ENCODE measurements at regions not wholly inside any gene's neighbourhood (a gene's known extent, or its start where the extent isn't known, plus 50 kb on each side); places are given as distances from the start of the nearest gene placed in this dataset.
"Not testable (repeated sequence)": the region's sequence is repeated elsewhere in the genome, so short reads cannot be mapped to it uniquely, and the experiment has no call there.

DNA sequence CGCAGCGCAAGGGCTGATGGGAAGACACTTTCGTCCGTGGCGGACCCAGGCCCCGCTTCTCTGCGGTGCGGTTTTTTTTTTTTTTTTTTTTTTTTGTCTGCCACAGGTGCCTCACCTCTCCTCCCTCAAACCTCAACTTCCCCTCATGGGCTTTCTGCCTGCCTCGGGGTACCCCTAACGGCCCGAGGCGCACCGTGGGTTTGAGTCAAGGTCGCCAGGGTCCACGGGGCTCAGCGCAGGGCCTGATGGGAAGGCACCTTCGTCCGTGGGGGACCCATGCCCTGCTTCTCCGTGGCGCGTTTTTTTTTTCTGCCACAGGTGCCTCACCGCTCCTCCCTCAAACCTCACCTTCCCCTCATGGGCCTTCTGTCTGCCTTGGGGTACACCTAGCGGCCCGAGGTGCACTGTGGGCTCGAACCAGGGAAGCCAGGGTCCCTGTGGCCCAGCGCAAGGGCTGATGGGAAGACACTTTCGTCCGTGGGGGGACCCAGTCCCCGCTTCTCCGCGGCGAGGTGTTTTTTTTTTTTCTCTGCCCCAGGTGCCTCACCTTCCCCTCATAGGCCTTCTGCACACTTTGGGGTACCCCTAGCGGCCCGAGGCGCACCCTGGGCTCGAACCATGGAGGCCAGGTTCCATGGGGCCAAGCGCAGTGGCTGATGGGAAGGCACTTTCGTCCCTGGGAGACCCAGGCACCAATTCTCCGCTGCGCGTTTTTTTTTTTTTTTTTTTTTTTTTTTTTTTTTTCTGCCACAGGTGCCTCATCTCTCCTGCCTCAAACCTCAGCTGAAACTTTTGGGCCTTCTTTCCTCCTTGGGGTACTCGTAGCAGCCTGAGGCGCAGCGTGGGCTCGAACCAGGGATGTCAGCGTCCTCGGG, 165.2 kb upstream of the ZNG1F start:
- H3K9ac ChIP-seq (ENCODE audit: control insufficient read depth, extremely low read depth, insufficient read depth, low read length); H3K4me1 ChIP-seq (ENCODE audit: control insufficient read depth, extremely low read depth, insufficient read depth, low read length); H3K9me1 ChIP-seq (ENCODE audit: control insufficient read depth, extremely low read depth, insufficient read depth, low read length); H3K4me3 ChIP-seq (ENCODE audit: control insufficient read depth in 2 of 3, extremely low read depth in 1 of 3, insufficient read depth in 2 of 3, low read depth in 1 of 3, low read length in 3 of 3); H4K20me1 ChIP-seq (ENCODE audit: control insufficient read depth, extremely low read depth, insufficient read depth, low read length); H3K79me2 ChIP-seq (ENCODE audit: control insufficient read depth, insufficient read depth, low read length); H3K27me3 ChIP-seq (ENCODE audit: control insufficient read depth, extremely low read depth, insufficient read depth, low read length); DNase-seq (ENCODE audit: low read depth, low spot score); dilution Hi-C loops (cut with MboI; ENCODE audit: extremely low pct_ligation_motif_present, low sequenced_read_pairs); H3K4me2 ChIP-seq (ENCODE audit: control insufficient read depth, extremely low read depth, insufficient read depth, low read depth, low read length); H3K9me3 ChIP-seq (ENCODE audit: control insufficient read depth, low read depth, low read length); FAIRE-seq; H3K36me3 ChIP-seq (ENCODE audit: control insufficient read depth in 2 of 2, extremely low read depth in 1 of 2, insufficient read depth in 2 of 2, low read length in 2 of 2); H3K27ac ChIP-seq (ENCODE audit: control insufficient read depth, insufficient read depth, low read length); H2AFZ ChIP-seq (ENCODE audit: control insufficient read depth, low read length): not testable (repeated sequence)

DNA sequence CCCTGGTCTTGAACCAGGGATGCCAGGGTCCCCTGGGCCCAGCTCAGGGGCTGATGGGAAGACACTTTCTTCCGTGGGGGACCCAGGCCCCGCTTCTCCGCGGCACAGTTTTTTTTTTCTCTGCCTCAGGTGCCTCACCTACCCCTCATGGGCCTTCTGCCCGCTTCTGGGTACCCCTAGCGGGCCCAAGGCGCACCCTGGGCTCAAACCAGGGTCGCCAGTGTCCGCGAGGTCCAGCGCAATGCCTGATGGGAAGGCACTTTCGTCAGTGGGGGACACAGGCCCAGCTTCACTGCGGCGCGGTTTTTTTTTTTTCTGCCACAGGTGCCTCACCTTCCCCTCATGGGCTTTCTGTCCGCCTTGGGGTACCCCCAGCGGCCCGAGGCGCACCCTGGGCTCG, 163.9 kb upstream of the ZNG1F start:
- FAIRE-seq; dilution Hi-C loops (cut with MboI; ENCODE audit: extremely low pct_ligation_motif_present, low sequenced_read_pairs); H3K27me3 ChIP-seq (ENCODE audit: control insufficient read depth, extremely low read depth, insufficient read depth, low read length): not testable (repeated sequence)

DNA sequence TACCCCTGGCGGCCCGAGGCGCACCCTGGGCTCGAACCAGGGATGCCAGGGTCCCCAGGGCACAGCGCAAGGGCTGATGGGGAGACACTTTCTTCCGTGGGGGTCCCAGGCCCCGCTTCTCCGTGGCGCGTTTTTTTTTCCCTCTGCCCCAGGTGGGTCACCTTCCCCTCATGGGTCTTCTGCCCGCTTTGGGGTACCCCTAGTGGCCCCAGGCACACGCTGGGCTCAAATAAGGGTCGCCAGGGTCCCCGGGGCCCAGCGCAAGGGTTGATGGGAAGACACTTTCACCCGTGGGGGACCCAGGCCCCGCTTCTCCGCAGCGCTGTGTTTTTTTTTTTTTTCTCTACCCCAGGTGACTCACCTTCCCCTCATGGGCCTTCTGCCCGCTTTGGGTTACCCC, 163.3 kb upstream of the ZNG1F start:
- H3K4me2 ChIP-seq (ENCODE audit: control insufficient read depth, extremely low read depth, insufficient read depth, low read depth, low read length); DNase-seq (ENCODE audit: low read depth, low spot score); dilution Hi-C loops (cut with MboI; ENCODE audit: extremely low pct_ligation_motif_present, low sequenced_read_pairs); H2AFZ ChIP-seq (ENCODE audit: control insufficient read depth, low read length); H3K36me3 ChIP-seq (ENCODE audit: control insufficient read depth in 2 of 2, extremely low read depth in 1 of 2, insufficient read depth in 2 of 2, low read length in 2 of 2); H3K9me3 ChIP-seq (ENCODE audit: control insufficient read depth, low read depth, low read length); H3K4me1 ChIP-seq (ENCODE audit: control insufficient read depth, extremely low read depth, insufficient read depth, low read length); H3K4me3 ChIP-seq (ENCODE audit: control insufficient read depth in 2 of 3, extremely low read depth in 1 of 3, insufficient read depth in 2 of 3, low read depth in 1 of 3, low read length in 3 of 3); H3K9me1 ChIP-seq (ENCODE audit: control insufficient read depth, extremely low read depth, insufficient read depth, low read length); H3K27me3 ChIP-seq (ENCODE audit: control insufficient read depth, extremely low read depth, insufficient read depth, low read length); H3K27ac ChIP-seq (ENCODE audit: control insufficient read depth, insufficient read depth, low read length); H3K79me2 ChIP-seq (ENCODE audit: control insufficient read depth, insufficient read depth, low read length); FAIRE-seq; H4K20me1 ChIP-seq (ENCODE audit: control insufficient read depth, extremely low read depth, insufficient read depth, low read length); H3K9ac ChIP-seq (ENCODE audit: control insufficient read depth, extremely low read depth, insufficient read depth, low read length): not testable (repeated sequence)

More for the DNA sequence above, 163.9 kb upstream of the ZNG1F start:
- H3K4me2 ChIP-seq (ENCODE audit: control insufficient read depth, extremely low read depth, insufficient read depth, low read depth, low read length); H3K9me3 ChIP-seq (ENCODE audit: control insufficient read depth, low read depth, low read length); H3K79me2 ChIP-seq (ENCODE audit: control insufficient read depth, insufficient read depth, low read length); H3K9ac ChIP-seq (ENCODE audit: control insufficient read depth, extremely low read depth, insufficient read depth, low read length); H3K27ac ChIP-seq (ENCODE audit: control insufficient read depth, insufficient read depth, low read length); DNase-seq (ENCODE audit: low read depth, low spot score); H2AFZ ChIP-seq (ENCODE audit: control insufficient read depth, low read length); H3K9me1 ChIP-seq (ENCODE audit: control insufficient read depth, extremely low read depth, insufficient read depth, low read length); H4K20me1 ChIP-seq (ENCODE audit: control insufficient read depth, extremely low read depth, insufficient read depth, low read length); H3K36me3 ChIP-seq (ENCODE audit: control insufficient read depth in 2 of 2, extremely low read depth in 1 of 2, insufficient read depth in 2 of 2, low read length in 2 of 2); H3K4me1 ChIP-seq (ENCODE audit: control insufficient read depth, extremely low read depth, insufficient read depth, low read length); H3K4me3 ChIP-seq (ENCODE audit: control insufficient read depth in 2 of 3, extremely low read depth in 1 of 3, insufficient read depth in 2 of 3, low read depth in 1 of 3, low read length in 3 of 3): not testable (repeated sequence)

DNA sequence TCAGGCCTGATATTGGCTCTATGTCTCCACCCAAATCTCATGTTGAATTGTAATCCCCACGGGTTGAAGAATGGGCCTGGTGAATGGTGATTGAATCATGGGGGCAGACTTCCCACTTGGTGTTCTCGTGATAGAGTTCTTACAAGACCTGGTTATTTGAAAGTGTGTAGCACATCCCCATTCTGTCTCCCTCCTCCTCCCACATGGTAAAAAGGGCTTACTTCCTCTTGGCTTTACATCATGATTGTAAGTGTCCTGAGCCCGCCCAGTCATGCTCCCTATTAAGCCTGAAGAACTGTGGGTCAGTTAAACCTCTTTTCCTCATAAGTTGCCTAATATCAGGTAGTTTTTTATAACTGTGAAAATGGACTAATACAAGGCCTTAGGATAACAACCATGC, 158.8 kb upstream of the ZNG1F start:
- dilution Hi-C loops (cut with MboI; ENCODE audit: extremely low pct_ligation_motif_present, low sequenced_read_pairs); H3K4me1 ChIP-seq (ENCODE audit: control insufficient read depth, extremely low read depth, insufficient read depth, low read length); H3K9me1 ChIP-seq (ENCODE audit: control insufficient read depth, extremely low read depth, insufficient read depth, low read length); DNase-seq (ENCODE audit: low read depth, low spot score); H3K9ac ChIP-seq (ENCODE audit: control insufficient read depth, extremely low read depth, insufficient read depth, low read length); H3K79me2 ChIP-seq (ENCODE audit: control insufficient read depth, insufficient read depth, low read length); H2AFZ ChIP-seq (ENCODE audit: control insufficient read depth, low read length); H3K27ac ChIP-seq (ENCODE audit: control insufficient read depth, insufficient read depth, low read length); H3K27me3 ChIP-seq (ENCODE audit: control insufficient read depth, extremely low read depth, insufficient read depth, low read length); H3K4me2 ChIP-seq (ENCODE audit: control insufficient read depth, extremely low read depth, insufficient read depth, low read depth, low read length); FAIRE-seq; H3K4me3 ChIP-seq (ENCODE audit: control insufficient read depth in 2 of 3, extremely low read depth in 1 of 3, insufficient read depth in 2 of 3, low read depth in 1 of 3, low read length in 3 of 3); H3K36me3 ChIP-seq (ENCODE audit: control insufficient read depth in 2 of 2, extremely low read depth in 1 of 2, insufficient read depth in 2 of 2, low read length in 2 of 2); H4K20me1 ChIP-seq (ENCODE audit: control insufficient read depth, extremely low read depth, insufficient read depth, low read length); H3K9me3 ChIP-seq (ENCODE audit: control insufficient read depth, low read depth, low read length): not testable (repeated sequence)

DNA sequence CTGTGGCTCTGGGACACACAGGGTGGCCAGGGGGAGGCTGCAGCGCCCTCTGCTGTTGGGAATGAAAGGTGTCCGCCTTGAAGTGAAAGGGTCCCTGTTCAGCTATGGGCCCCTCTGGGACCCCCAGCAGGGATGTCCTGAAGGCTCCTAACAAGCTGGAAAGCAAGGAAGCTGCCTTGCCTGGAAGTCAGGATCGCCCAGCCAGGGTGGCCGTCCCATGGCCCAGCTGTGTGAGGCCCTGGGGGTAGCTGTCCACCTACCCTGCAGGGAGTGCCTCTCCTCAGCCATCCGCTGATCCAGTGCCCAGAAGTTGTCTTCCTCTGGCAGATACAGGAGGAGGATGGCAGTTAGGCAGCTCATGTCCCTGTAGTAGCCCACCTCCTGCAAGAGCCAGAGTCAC, 143.4 kb upstream of the ZNG1F start:
- H3K9me1 ChIP-seq (ENCODE audit: control insufficient read depth, extremely low read depth, insufficient read depth, low read length); H3K4me2 ChIP-seq (ENCODE audit: control insufficient read depth, extremely low read depth, insufficient read depth, low read depth, low read length); DNase-seq (ENCODE audit: low read depth, low spot score); H3K4me3 ChIP-seq (ENCODE audit: control insufficient read depth in 2 of 3, extremely low read depth in 1 of 3, insufficient read depth in 2 of 3, low read depth in 1 of 3, low read length in 3 of 3); H3K36me3 ChIP-seq (ENCODE audit: control insufficient read depth in 2 of 2, extremely low read depth in 1 of 2, insufficient read depth in 2 of 2, low read length in 2 of 2); dilution Hi-C loops (cut with MboI; ENCODE audit: extremely low pct_ligation_motif_present, low sequenced_read_pairs); H3K9me3 ChIP-seq (ENCODE audit: control insufficient read depth, low read depth, low read length); H3K27ac ChIP-seq (ENCODE audit: control insufficient read depth, insufficient read depth, low read length); H4K20me1 ChIP-seq (ENCODE audit: control insufficient read depth, extremely low read depth, insufficient read depth, low read length); H3K27me3 ChIP-seq (ENCODE audit: control insufficient read depth, extremely low read depth, insufficient read depth, low read length); H3K9ac ChIP-seq (ENCODE audit: control insufficient read depth, extremely low read depth, insufficient read depth, low read length); H3K4me1 ChIP-seq (ENCODE audit: control insufficient read depth, extremely low read depth, insufficient read depth, low read length); FAIRE-seq; H2AFZ ChIP-seq (ENCODE audit: control insufficient read depth, low read length); H3K79me2 ChIP-seq (ENCODE audit: control insufficient read depth, insufficient read depth, low read length): not testable (repeated sequence)

Data from keratinocyte (primary cell).